HG02610 (cell line): ENCODE measurements at regions not wholly inside any gene's neighbourhood (a gene's known extent, or its start where the extent isn't known, plus 50 kb on each side); places are given as distances from the start of the nearest gene placed in this dataset.
"Not testable (repeated sequence)": the region's sequence is repeated elsewhere in the genome, so short reads cannot be mapped to it uniquely, and the experiment has no call there.

Experiments used
- ATAC-seq: cut with Tn5 transposase; IDR thresholded peaks from one replicate; pipeline ENCODE4 v1.9.1; 2021; ENCODE audit warnings: mild to moderate bottlenecking, moderate library complexity; ENCODE audit not compliant: unreplicated experiment

GRCh38 chr1:116292929-116293725, 79.9 kb upstream of the ATP1A1 start:
- no peak for ATAC-seq

GRCh38 chr1:116297495-116298212, 75.4 kb upstream of the ATP1A1 start:
- no peak for ATAC-seq

GRCh38 chr1:116298213-116298579, 74.8 kb upstream of the ATP1A1 start:
- ATAC-seq = not testable (repeated sequence)

- ATAC-seq = no peak
Observed at GRCh38 chr1:116298746-116299145, 74.3 kb upstream of the ATP1A1 start.

- no peak for ATAC-seq
Observed at GRCh38 chr1:116299248-116299647, 73.8 kb upstream of the ATP1A1 start.

- ATAC-seq = no peak
Observed at GRCh38 chr1:116302281-116302680, 70.8 kb upstream of the ATP1A1 start.

GRCh38 chr1:116306102-116306501, 66.9 kb upstream of the ATP1A1 start:
- ATAC-seq = no peak

GRCh38 chr1:116306840-116307442, 66.1 kb upstream of the ATP1A1 start:
- ATAC-seq = no peak

- no peak for ATAC-seq
Observed at GRCh38 chr1:116308276-116308675, 64.8 kb upstream of the ATP1A1 start.

GRCh38 chr1:116309090-116309870, 63.8 kb upstream of the ATP1A1 start:
- ATAC-seq = no peak

GRCh38 chr1:116310180-116310579, 62.9 kb upstream of the ATP1A1 start:
- no peak for ATAC-seq

- ATAC-seq = no peak
Observed at GRCh38 chr1:116311193-116311592, 61.9 kb upstream of the ATP1A1 start.

GRCh38 chr1:116311756-116312680, 61.0 kb upstream of the ATP1A1 start:
- ATAC-seq = no peak

GRCh38 chr1:116312681-116313069, 60.4 kb upstream of the ATP1A1 start:
- no peak for ATAC-seq

GRCh38 chr1:116313776-116314175, 59.3 kb upstream of the ATP1A1 start:
- ATAC-seq = no peak

GRCh38 chr1:116314305-116314919, 58.6 kb upstream of the ATP1A1 start:
- ATAC-seq = no peak

GRCh38 chr1:116316373-116316772, 56.7 kb upstream of the ATP1A1 start:
- ATAC-seq = no peak

- ATAC-seq = no peak
Observed at GRCh38 chr1:116318897-116319296, 54.1 kb upstream of the ATP1A1 start.

- ATAC-seq = no peak
Observed at GRCh38 chr1:116320874-116321273, 52.2 kb upstream of the ATP1A1 start.

- ATAC-seq = no peak
Observed at GRCh38 chr1:116321766-116322175, 51.3 kb upstream of the ATP1A1 start.
